ENCODE measurements at regions not wholly inside any gene's neighbourhood (a gene's known extent, or its start where the extent isn't known, plus 50 kb on each side); places are given as distances from the start of the nearest gene placed in this dataset.

- no peak for TF ChIP-seq USF2 (IDR thresholded peaks at IDR 0.05; ENCODE audit: low read depth, low read length)
- TF ChIP-seq CTCF (conservative IDR thresholded peaks at IDR 0.05; ENCODE audit: low read depth, low read length) = no peak
- TF ChIP-seq FOS (IDR thresholded peaks at IDR 0.05; ENCODE audit: low read depth, low read length) = no peak
- TF ChIP-seq POLR2A (IDR thresholded peaks at IDR 0.05; ENCODE audit: low read depth, low read length) = no peak
- TF ChIP-seq BHLHE40 (IDR thresholded peaks at IDR 0.05; ENCODE audit: low read depth, low read length) = no peak
- TF ChIP-seq MAFK (IDR thresholded peaks at IDR 0.05; ENCODE audit: low read depth, low read length) = no peak
- TF ChIP-seq CHD1 (IDR thresholded peaks at IDR 0.05; ENCODE audit: low read depth, low read length) = no peak
- no peak for TF ChIP-seq SMC3 (IDR thresholded peaks at IDR 0.05; ENCODE audit: low read depth, low read length)
- no peak for TF ChIP-seq RAD21 (IDR thresholded peaks at IDR 0.05; ENCODE audit: low read length)
- TF ChIP-seq RCOR1 (IDR thresholded peaks at IDR 0.05; ENCODE audit: insufficient replicate concordance, low read length) = no peak
- no peak for TF ChIP-seq MAZ (IDR thresholded peaks at IDR 0.05; ENCODE audit: borderline replicate concordance, low read depth, low read length)
- no peak for TF ChIP-seq NFE2L2 (IDR thresholded peaks at IDR 0.05; ENCODE audit: low read depth, low read length)
- no peak for TF ChIP-seq CEBPB (IDR thresholded peaks at IDR 0.05; ENCODE audit: low read depth, low read length)
Measured at GRCh38 chr13:97881556-97881955, 71.9 kb upstream of the IPO5 start.
